ENCODE measurements at regions not wholly inside any gene's neighbourhood (a gene's known extent, or its start where the extent isn't known, plus 50 kb on each side); places are given as distances from the start of the nearest gene placed in this dataset.
"Not testable (repeated sequence)": the region's sequence is repeated elsewhere in the genome, so short reads cannot be mapped to it uniquely, and the experiment has no call there.

GRCh38 chr10:61039868-61040267, 95.9 kb upstream of the RHOBTB1 start:
- Histone ChIP-seq H3K4me3 (no peak overlapping the region), H3K36me3 (no peaks in the 10 kb centered on the region), H3K27ac (no peak overlapping the region), H3K9me3 (no peaks in the 10 kb centered on the region), H3K4me1 (no peaks in the 10 kb centered on the region), H3K27me3 (no peaks in the 10 kb centered on the region)
- intact Hi-C loops (cut with DNase I; ENCODE audit: low total_unique reads) = no loop called here
- no peak for DNase-seq
- TF ChIP-seq CTCF (IDR thresholded peaks at IDR 0.05) = no peak
- no peak for TF ChIP-seq POLR2A (IDR thresholded peaks at IDR 0.05)

GRCh38 chr10:61037261-61037830, 93.4 kb upstream of the RHOBTB1 start:
- H3K4me1 ChIP-seq; DNase-seq; H3K27me3 ChIP-seq; H3K36me3 ChIP-seq; intact Hi-C loops (cut with DNase I; ENCODE audit: low total_unique reads); H3K9me3 ChIP-seq; H3K27ac ChIP-seq; H3K4me3 ChIP-seq: not testable (repeated sequence)

GRCh38 chr10:61036148-61036547, 92.2 kb upstream of the RHOBTB1 start:
- H3K36me3 ChIP-seq; DNase-seq; H3K27me3 ChIP-seq; intact Hi-C loops (cut with DNase I; ENCODE audit: low total_unique reads); H3K27ac ChIP-seq; H3K4me3 ChIP-seq; H3K9me3 ChIP-seq; H3K4me1 ChIP-seq: not testable (repeated sequence)

GRCh38 chr10:61031341-61031740, 87.4 kb upstream of the RHOBTB1 start:
- H3K4me1 ChIP-seq = no peaks in the 10 kb centered on the region
- TF ChIP-seq CTCF (IDR thresholded peaks at IDR 0.05) = no peak
- no peak for TF ChIP-seq POLR2A (IDR thresholded peaks at IDR 0.05)
- H3K36me3 ChIP-seq = no peaks in the 10 kb centered on the region
- intact Hi-C loops (cut with DNase I; ENCODE audit: low total_unique reads) = no loop called here
- H3K27ac ChIP-seq = no peak overlapping the region
- no peak for DNase-seq
- H3K4me3 ChIP-seq = no peak overlapping the region
- no peaks in the 10 kb centered on the region for H3K27me3 ChIP-seq
- no peaks in the 10 kb centered on the region for H3K9me3 ChIP-seq

GRCh38 chr10:61029411-61029810, 85.4 kb upstream of the RHOBTB1 start:
- intact Hi-C loops (cut with DNase I; ENCODE audit: low total_unique reads) = no loop called here
- Histone ChIP-seq H3K4me1 (no peaks in the 10 kb centered on the region), H3K27ac (no peak overlapping the region), H3K36me3 (no peaks in the 10 kb centered on the region), H3K9me3 (no peaks in the 10 kb centered on the region), H3K4me3 (no peak overlapping the region), H3K27me3 (no peaks in the 10 kb centered on the region)
- TF ChIP-seq CTCF (IDR thresholded peaks at IDR 0.05) (no peak), POLR2A (IDR thresholded peaks at IDR 0.05) (no peak)
- DNase-seq = no peak

- no peak for DNase-seq
- H3K9me3 ChIP-seq = no peaks in the 10 kb centered on the region
- H3K4me3 ChIP-seq = no peak overlapping the region
- H3K36me3 ChIP-seq = no peaks in the 10 kb centered on the region
- H3K27me3 ChIP-seq = no peaks in the 10 kb centered on the region
- TF ChIP-seq POLR2A (IDR thresholded peaks at IDR 0.05) = no peak
- no peak for TF ChIP-seq CTCF (IDR thresholded peaks at IDR 0.05)
- H3K27ac ChIP-seq = no peak overlapping the region
- H3K4me1 ChIP-seq = no peaks in the 10 kb centered on the region
- intact Hi-C loops (cut with DNase I; ENCODE audit: low total_unique reads) = no loop called here
Observed at GRCh38 chr10:61028861-61029361, 84.9 kb upstream of the RHOBTB1 start.

Measured in uterus (tissue), 3 donors.